IPS-NIHi11 (cell line): ENCODE measurements at regions not wholly inside any gene's neighbourhood (a gene's known extent, or its start where the extent isn't known, plus 50 kb on each side); places are given as distances from the start of the nearest gene placed in this dataset.
"Not testable (repeated sequence)": the region's sequence is repeated elsewhere in the genome, so short reads cannot be mapped to it uniquely, and the experiment has no call there.

ENCODE experiments used
- DNase-seq: peaks from one replicate; pipeline ENCODE4 v3.0.0; 2012; ENCODE audit warnings: mixed read lengths, low spot score

DNA sequence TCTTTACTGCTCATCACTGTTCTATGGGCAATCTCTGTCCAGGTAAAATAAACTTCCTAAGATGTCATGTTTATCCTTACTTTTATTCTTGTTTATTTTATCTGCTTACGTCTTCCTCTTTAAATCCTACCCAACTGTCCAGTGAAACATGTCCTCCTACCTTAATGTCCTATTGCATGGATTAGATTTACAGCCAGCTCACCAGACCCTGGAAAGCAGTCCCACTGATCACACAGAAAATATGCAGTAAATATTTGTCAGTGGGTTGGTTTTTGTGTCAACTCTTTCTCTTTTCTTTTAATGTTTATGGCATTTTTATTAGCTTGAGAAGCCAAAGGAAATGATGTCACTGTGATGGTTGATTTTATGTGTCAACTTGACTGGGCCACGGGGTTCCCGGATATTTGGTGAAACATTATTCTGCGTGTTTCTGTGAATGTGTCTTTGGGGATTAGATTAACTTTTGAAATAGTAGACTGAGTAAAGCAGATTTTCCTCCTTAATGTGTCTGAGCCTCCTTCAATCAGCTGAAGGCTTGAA lies 258.3 kb downstream of the SRGAP2C start:
- DNase-seq = no peak

- DNase-seq = no peak
These were observed 259.3 kb downstream of the SRGAP2C start for GRCh38 chr1:121444096-121444495.

- no peak for DNase-seq
These were observed 260.9 kb downstream of the SRGAP2C start for GRCh38 chr1:121445679-121446078.

DNA sequence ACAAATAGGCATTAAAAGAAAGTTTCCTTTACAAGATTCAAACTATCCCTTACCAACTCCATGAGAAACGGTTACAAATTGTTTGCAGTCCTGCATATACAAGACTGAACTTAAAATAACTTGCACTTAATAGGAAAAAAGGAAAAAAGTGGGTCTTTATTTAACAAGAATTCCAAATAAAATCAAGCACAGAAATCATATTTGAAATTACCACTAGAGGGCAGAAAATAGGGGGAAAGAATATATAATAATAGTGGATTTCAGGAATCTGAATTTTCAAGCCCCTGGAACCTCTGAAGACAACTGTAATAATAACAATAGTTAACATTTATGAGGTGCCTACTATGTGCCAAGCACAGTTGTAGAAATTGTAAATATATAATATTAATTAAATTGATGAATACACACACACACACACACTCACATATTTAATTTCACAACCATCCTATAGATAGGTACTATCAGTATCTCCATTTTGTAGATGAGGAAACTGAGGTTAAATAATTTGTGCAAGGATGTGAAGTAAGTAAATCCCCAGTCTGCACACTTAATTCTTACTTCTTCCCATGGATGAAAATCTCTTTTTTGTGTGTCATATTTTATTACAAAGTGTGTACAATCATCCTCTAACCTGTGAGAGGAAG lies 262.6 kb downstream of the SRGAP2C start:
- DNase-seq = not testable (repeated sequence)

DNA sequence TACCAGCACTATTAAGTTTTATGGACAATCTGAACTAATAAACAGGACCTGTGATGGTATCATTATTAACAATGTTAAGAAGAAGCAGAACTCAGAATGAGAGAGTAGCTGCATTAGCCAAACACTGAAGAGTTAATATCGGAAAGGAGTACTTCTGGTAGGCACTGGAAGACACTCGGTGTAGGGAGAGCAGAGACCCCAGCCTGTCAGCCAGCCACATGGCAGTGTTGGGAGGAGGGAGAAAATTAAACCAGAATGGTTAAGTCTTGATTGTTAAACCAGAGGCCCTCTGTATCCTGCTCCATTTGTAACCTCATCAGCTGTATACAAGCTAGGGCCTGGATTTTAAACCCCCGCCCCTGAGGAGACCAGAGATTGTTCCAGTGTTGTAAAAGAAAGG lies 263.3 kb downstream of the SRGAP2C start:
- DNase-seq = not testable (repeated sequence)

GRCh38 chr1:121448851-121449250 lies 264.1 kb downstream of the SRGAP2C start:
- DNase-seq = no peak

DNA sequence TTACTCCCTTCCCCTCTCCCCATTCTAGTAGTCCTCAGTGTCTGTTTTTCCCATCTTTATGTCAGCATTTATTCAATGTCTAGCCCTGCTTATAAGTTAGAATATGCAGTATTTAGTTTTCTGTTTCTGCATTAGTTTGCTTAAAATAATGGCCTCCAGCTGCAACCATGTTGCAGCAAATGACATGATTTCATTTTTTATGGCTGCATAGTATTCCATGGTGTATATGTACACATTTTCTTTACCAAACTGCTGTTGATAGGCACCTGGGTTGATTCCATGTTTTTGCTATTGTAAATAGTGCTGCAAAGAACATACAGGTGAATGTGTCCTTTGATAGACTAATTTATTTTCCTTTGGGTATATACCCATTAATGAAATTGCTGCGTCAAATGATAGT lies 267.7 kb downstream of the SRGAP2C start:
- DNase-seq = no peak

DNA sequence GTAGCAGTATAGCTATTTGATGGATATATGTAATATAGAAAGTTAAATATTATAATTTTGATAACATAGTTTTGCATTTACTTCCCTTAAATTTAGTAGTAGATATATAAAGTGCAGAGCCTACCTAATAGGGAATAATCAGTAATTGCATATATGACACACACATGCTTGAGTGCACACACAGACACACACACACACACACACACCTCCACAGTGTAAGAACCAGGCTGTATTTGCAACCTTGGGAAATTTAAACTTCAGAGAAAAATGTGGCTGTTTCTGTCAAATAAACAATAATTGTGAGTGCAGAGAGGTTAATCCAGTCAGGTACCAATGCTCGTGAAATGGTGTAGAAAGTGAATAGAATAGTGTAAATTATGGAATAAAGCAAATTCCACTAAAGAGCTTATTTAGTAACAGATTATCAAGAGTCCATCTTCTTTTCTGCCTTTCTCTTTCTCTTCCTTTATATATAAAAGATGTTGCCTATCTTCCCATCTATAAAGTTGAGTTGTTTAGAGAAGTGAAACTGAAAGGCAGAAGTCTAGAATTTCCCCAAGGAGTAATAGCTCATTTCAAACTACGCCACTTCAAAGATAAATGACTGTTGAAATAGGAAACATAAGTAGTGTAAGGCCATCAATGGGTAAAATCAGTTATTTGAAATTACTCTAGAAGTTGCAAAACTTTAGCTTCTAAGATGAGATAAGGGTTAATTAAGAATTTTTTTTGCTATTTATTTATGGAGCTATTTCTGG lies 273.7 kb downstream of the SRGAP2C start:
- no peak for DNase-seq

DNA sequence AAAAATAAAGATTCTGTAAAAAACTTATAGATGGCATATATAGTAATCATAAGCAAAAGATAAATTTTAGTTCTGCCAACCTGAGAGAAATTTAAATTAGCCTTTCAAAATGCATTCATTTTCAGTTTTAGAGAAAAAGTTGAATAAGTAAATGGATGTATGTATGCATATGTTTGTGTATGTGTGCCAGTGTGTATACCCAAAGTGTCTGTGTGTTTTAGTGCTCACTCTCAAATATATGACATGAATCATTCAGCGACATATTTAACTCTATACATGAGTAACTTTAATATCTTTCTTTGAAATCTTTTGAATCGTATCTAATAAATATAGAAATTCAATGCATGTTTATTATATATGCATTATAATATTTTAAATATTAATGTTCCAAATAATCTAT lies 274.5 kb downstream of the SRGAP2C start:
- DNase-seq = no peak

DNA sequence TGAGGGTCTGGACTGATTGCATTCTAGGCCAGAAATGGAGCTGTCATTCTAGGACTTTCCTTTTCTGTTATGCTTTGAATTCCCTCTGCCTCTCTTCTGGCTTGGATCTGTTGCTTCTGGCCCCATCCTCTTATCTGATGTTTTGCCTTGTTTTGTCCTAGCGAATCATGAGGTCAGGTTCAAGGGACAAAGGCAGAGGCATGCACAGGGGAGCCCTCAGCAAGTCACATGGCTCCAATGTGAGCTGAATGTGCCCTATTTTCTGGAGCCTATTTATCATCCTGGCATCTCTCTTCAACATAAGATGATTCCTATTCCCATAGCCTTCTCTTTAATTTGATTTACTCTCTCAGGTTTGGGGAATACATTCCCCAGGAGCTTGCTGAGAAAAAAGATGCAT lies 284.6 kb downstream of the SRGAP2C start:
- DNase-seq = not testable (repeated sequence)

DNA sequence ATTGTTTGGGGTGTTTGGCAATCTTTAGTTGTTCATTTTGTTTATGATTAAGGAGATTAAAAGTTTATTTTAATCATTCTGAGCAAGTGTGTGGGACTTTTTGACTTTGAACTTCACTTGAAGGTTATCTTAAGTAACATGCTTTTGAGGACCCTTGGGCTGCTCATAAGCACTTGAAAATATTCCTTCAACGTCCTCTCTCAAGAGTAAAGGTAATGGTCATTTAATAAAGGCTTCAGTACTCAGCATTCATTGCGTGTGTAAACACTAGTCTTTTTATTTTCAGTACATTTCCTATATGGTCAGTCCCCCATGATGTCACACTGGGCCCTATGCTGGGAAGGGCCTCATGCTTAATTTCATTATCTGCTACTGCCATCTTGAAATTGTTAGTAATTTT lies 285.6 kb downstream of the SRGAP2C start:
- DNase-seq = not testable (repeated sequence)

DNA sequence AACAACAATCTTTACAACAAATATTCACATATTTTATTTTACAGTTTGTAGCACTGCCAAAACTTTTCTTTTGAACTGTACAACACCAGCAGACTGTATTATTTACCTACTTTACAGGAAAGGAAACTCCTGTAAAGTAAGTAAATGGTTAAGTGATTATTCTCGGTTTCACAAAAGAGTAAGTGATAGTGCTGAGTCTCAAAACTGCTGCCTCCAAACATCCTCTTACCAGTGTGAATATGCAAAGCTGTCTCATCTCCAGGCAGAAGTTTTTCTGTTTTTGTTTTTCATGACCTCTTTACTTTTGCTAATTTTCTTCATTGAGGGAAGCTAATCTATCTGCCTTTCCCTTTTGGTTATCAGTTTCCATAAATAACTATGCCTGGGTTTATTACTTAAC lies 286.7 kb downstream of the SRGAP2C start:
- no peak for DNase-seq

GRCh38 chr1:121472017-121472416 lies 287.2 kb downstream of the SRGAP2C start:
- DNase-seq = no peak

DNA sequence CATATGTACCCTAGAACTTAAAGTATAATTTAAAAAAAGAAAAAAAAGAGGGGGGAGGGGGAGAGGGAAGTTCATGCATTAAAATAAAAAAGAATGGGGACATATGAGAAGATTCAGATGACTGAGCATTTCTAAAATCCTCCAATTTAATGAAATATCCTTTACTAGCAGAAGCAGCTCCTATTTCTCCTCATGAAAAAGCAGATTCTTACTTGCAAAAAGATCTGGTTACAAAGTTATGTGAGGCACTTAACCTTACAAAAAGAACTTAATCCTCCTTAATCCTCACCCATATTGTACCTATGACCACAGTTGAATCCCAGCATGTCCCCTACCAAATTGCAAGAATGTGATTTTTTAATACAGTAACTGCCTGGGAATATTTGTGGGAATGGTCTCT lies 298.5 kb downstream of the SRGAP2C start:
- no peak for DNase-seq

- DNase-seq = no peak
These were observed 299.2 kb downstream of the SRGAP2C start for GRCh38 chr1:121483961-121484424.

DNA sequence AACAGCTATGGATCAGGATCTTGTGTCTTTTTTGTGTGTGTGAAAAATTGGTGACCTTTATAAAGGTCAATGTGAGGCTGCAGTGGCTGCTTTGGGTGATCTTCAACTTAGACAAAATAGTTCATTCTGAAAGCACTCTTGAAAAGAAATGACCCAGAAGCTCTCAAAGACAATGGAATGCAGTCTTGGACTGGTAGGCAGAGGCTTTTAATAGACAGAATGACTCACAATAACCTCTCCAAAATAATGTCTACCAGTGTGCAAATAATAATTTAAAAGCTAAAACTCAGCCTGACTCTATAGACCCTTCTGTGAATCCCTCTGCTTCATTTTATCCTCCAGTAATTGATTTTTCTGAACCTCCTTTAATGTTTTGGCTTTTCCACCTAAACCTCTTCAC lies 310.0 kb downstream of the SRGAP2C start:
- not testable (repeated sequence) for DNase-seq

- DNase-seq = not testable (repeated sequence)
These were observed 326.7 kb downstream of the SRGAP2C start for GRCh38 chr1:121511455-121511854.

- DNase-seq = not testable (repeated sequence)
These were observed 327.1 kb downstream of the SRGAP2C start for GRCh38 chr1:121511876-121512275.

- no peak for DNase-seq
These were observed 330.5 kb downstream of the SRGAP2C start for GRCh38 chr1:121515235-121515634.

DNA sequence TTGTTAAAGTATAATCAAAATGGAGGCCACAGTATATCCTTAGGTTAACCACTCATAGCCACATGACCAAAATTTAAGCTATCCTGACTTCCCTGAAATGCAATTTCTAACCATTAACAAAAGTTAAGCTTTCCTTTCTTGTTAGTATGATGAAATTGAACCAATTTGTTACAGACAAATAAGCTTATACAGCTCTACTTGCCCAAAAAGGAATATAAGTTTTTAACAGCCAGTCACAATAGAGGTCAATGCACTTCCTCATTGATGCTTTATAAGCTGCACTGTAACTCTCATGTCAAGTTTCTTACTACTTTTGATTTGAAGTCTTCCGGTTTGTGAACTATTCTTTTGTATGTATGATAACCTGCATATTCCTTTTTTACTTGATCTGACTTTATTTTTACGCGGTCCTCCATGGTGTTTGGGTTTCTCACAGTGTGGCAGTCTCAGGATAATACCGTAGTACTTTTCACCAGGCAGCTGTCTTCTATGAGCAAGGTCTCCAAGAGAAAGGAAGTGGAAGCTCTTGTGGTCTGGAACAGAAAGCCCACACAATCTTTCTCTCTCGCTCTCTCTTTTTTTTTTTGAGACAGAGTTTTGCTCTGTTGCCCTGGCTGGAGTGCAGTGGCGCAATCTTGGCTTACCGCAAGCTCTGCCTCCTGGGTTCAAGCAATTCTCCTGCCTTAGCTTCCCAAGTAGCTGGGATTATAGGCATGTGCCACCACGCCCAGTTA lies 331.6 kb downstream of the SRGAP2C start:
- no peak for DNase-seq

DNA sequence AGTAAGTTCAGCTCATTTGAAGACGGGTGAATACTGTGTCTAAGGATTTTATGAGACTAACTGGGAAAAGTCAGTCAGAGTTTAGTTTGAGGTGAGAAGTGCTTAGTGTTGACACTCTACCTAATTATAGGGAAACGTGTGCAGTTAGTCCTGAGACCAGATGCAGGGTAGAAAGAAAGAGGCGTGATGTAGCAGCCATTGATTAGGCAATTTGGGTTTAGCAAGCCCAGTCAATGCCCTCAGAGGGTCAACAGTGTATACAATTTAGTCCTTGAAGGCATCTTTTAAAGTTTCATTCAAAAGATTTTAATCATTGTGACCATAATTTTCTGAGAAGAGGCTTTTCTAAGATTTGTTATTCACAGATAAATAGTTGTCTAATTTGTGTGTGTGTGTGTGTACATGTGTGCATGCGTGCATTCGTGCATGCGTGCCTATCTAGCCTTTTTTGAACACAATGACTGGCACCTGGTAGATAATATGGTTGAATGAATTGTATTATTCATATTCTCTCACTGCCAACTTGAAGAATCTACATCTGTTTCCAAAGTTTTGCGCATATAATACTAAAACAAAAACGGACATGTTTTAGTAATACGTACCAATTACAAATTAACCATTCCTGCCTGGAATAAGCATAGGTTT lies 332.9 kb downstream of the SRGAP2C start:
- DNase-seq = no peak

DNA sequence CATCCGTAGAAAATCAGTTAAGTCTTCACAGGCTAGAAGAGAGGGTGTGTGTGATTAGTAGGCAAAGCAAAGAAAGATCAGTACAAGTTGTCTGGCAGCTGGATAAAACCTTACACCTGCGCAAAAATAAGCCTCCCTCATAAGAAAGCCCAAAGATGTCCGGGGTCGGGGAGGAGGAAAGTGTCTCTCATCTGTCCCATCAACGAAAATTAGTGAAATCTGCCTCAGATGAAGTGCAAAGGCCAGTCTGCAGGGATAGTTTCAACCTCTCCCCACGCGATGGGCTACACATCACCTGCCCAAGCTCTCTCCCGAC lies 333.9 kb downstream of the SRGAP2C start:
- no peak for DNase-seq
